A673 (cell line): ENCODE measurements at regions not wholly inside any gene's neighbourhood (a gene's known extent, or its start where the extent isn't known, plus 50 kb on each side); places are given as distances from the start of the nearest gene placed in this dataset.
"Not testable (repeated sequence)": the region's sequence is repeated elsewhere in the genome, so short reads cannot be mapped to it uniquely, and the experiment has no call there.

Source experiments
- BruUV-seq: library from RNA; stranded (reverse); fragments of 400-500 nt; replicated peaks from 2 replicates; lab custom pipeline; 2021; lab: Mats Ljungman, UMichigan
- CTCF ChIA-PET: fragments of 300-600 bp; sonication (Branson Sonifier 250); formaldehyde crosslinking; loops from one replicate; lab custom pipeline; 2022; ENCODE audit warnings: antibody characterized with exemption; lab: Charles Lee
- POLR2A ChIA-PET: fragments of 300-600 bp; sonication (Branson Sonifier 250); formaldehyde crosslinking; loops from one replicate; lab custom pipeline; 2022; ENCODE audit warnings: antibody characterized with exemption; ENCODE audit not compliant: low non-redundant PET; lab: Charles Lee
- DNase-seq: peaks from one replicate; pipeline ENCODE4 v3.0.0-alpha.2; 2015; ENCODE audit warnings: low spot score
- H3K27ac ChIP-seq: fragments of 200-600 bp; sonication (generic); 2 replicates; pipeline ENCODE4 v1.5.1; 2016; ENCODE audit warnings: mixed run types, low read depth, mild to moderate bottlenecking, mixed read lengths, antibody characterized with exemption, low read length; ENCODE audit not compliant: poor library complexity, severe bottlenecking
- H3K27me3 ChIP-seq: fragments of 200-600 bp; sonication (generic); replicated peaks from 2 replicates; pipeline ENCODE4 v1.6.1; 2017; ENCODE audit warnings: mixed run types, low read depth, mild to moderate bottlenecking, mixed read lengths, antibody characterized with exemption, low read length; ENCODE audit not compliant: insufficient read depth, poor library complexity
- H3K36me3 ChIP-seq: fragments of 200-600 bp; sonication (generic); 2 replicates; pipeline ENCODE4 v1.6.1; 2016; ENCODE audit warnings: mixed run types, mild to moderate bottlenecking, mixed read lengths, antibody characterized with exemption, low read length; ENCODE audit not compliant: insufficient read depth, poor library complexity, severe bottlenecking
- H3K4me1 ChIP-seq: fragments of 200-600 bp; sonication (generic); 2 replicates; pipeline ENCODE4 v1.6.1; 2017; ENCODE audit warnings: mixed run types, mild to moderate bottlenecking, mixed read lengths, antibody characterized with exemption, low read length; ENCODE audit not compliant: insufficient read depth, poor library complexity, severe bottlenecking
- H3K4me3 ChIP-seq: fragments of 200-600 bp; sonication (generic); 2 replicates; pipeline ENCODE4 v1.5.1; 2016; ENCODE audit warnings: low read depth, mixed run types, mild to moderate bottlenecking, mixed read lengths, low read length; ENCODE audit not compliant: poor library complexity, severe bottlenecking
- H3K9me3 ChIP-seq: fragments of 200-600 bp; sonication (generic); 2 replicates; pipeline ENCODE4 v1.6.1; 2016; ENCODE audit warnings: mixed run types, low read depth, mild to moderate bottlenecking, mixed read lengths, antibody characterized with exemption, low read length; ENCODE audit not compliant: poor library complexity, severe bottlenecking
- EZH2 ChIP-seq: fragments of 200-600 bp; sonication (generic); IDR thresholded peaks from 2 replicates; pipeline ENCODE4 v1.6.1; 2017; ENCODE audit warnings: borderline replicate concordance, low read depth, mild to moderate bottlenecking, mixed read lengths, antibody characterized with exemption, low read length; ENCODE audit not compliant: poor library complexity, severe bottlenecking
- intact Hi-C: fragments of 100-400 bp; cut with micrococcal nuclease; formaldehyde crosslinking; loops from one replicate; pipeline ENCODE4 v1.10.0; 2022; ENCODE audit not compliant: unreplicated experiment
- TF ChIP-seq, protein P1 (sequence below): fragments of 300-800, 200-600 bp; sonication (generic); conservative IDR thresholded peaks from 2 replicates; pipeline ENCODE4 v1.5.1; 2017; ENCODE audit warnings: low read depth, mild to moderate bottlenecking, antibody characterized with exemption, low read length, moderate library complexity, mixed read lengths

GRCh38 chr4:111441687-111442086, 703.6 kb upstream of the FAM241A start:
- CTCF ChIA-PET = no interaction called here
- H3K27ac ChIP-seq = no peak overlapping the region
- POLR2A ChIA-PET = no interaction called here
- H3K4me3 ChIP-seq = no peak overlapping the region
- intact Hi-C loops = no loop called here
- no peak for DNase-seq
- no peaks in the 10 kb centered on the region for H3K9me3 ChIP-seq
- BruUV-seq = no TSS peak
- H3K36me3 ChIP-seq = no peaks in the 10 kb centered on the region
- no peaks in the 10 kb centered on the region for H3K4me1 ChIP-seq
- TF ChIP-seq, protein P1, sequence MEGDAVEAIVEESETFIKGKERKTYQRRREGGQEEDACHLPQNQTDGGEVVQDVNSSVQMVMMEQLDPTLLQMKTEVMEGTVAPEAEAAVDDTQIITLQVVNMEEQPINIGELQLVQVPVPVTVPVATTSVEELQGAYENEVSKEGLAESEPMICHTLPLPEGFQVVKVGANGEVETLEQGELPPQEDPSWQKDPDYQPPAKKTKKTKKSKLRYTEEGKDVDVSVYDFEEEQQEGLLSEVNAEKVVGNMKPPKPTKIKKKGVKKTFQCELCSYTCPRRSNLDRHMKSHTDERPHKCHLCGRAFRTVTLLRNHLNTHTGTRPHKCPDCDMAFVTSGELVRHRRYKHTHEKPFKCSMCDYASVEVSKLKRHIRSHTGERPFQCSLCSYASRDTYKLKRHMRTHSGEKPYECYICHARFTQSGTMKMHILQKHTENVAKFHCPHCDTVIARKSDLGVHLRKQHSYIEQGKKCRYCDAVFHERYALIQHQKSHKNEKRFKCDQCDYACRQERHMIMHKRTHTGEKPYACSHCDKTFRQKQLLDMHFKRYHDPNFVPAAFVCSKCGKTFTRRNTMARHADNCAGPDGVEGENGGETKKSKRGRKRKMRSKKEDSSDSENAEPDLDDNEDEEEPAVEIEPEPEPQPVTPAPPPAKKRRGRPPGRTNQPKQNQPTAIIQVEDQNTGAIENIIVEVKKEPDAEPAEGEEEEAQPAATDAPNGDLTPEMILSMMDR = no peak
- no peak for TF ChIP-seq EZH2
- H3K27me3 ChIP-seq = no peaks in the 10 kb centered on the region

GRCh38 chr4:111444836-111445235, 700.4 kb upstream of the FAM241A start:
- H3K4me3 ChIP-seq, POLR2A ChIA-PET, H3K36me3 ChIP-seq, H3K4me1 ChIP-seq, DNase-seq, CTCF ChIA-PET, intact Hi-C loops, H3K27me3 ChIP-seq, H3K27ac ChIP-seq, BruUV-seq, H3K9me3 ChIP-seq: not testable (repeated sequence)

DNA sequence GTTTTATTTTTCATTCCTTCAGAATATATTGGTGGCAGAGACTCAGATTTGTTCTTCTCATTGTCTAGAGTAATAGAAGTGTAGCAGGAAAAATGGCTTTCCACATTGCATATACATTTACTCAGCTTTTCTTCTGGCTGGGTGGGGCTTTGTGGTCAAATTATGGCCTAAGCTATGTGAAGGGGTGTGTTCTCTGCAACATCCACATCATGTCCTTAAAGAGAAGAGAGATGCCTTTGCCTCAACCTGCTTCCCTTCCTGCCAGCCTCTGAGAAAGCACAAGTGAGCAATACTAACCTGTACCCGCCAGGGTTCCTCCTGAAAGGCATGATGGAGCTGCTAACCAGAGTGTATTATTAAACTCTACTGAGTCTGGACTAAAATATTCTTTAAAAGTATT, 695.6 kb upstream of the FAM241A start:
- Histone ChIP-seq H3K36me3 (no peaks in the 10 kb centered on the region), H3K4me1 (no peaks in the 10 kb centered on the region), H3K27me3 (no peaks in the 10 kb centered on the region), H3K9me3 (no peaks in the 10 kb centered on the region), H3K4me3 (no peak overlapping the region), H3K27ac (no peak overlapping the region)
- intact Hi-C loops = no loop called here
- no TSS peak for BruUV-seq
- POLR2A ChIA-PET = no interaction called here
- TF ChIP-seq, protein P1 = no peak
- TF ChIP-seq EZH2 = no peak
- DNase-seq = no peak
- CTCF ChIA-PET = no interaction called here

- H3K4me1 ChIP-seq = no peaks in the 10 kb centered on the region
- TF ChIP-seq EZH2 = no peak
- TF ChIP-seq, protein P1 = no peak
- intact Hi-C loops = no loop called here
- POLR2A ChIA-PET = no interaction called here
- DNase-seq = no peak
- H3K27me3 ChIP-seq = no peaks in the 10 kb centered on the region
- H3K4me3 ChIP-seq = no peak overlapping the region
- no peak overlapping the region for H3K27ac ChIP-seq
- no peaks in the 10 kb centered on the region for H3K9me3 ChIP-seq
- CTCF ChIA-PET = no interaction called here
- H3K36me3 ChIP-seq = no peaks in the 10 kb centered on the region
- no TSS peak for BruUV-seq
These were observed 694.4 kb upstream of the FAM241A start for GRCh38 chr4:111450867-111451266.
